GM18511 (cell line): ENCODE measurements at regions not wholly inside any gene's neighbourhood (a gene's known extent, or its start where the extent isn't known, plus 50 kb on each side); places are given as distances from the start of the nearest gene placed in this dataset.

ENCODE experiments used
- ATAC-seq: cut with Tn5 transposase; IDR thresholded peaks from one replicate; pipeline ENCODE4 v1.9.1; 2021; ENCODE audit warnings: mild to moderate bottlenecking, moderate library complexity; ENCODE audit not compliant: unreplicated experiment

DNA sequence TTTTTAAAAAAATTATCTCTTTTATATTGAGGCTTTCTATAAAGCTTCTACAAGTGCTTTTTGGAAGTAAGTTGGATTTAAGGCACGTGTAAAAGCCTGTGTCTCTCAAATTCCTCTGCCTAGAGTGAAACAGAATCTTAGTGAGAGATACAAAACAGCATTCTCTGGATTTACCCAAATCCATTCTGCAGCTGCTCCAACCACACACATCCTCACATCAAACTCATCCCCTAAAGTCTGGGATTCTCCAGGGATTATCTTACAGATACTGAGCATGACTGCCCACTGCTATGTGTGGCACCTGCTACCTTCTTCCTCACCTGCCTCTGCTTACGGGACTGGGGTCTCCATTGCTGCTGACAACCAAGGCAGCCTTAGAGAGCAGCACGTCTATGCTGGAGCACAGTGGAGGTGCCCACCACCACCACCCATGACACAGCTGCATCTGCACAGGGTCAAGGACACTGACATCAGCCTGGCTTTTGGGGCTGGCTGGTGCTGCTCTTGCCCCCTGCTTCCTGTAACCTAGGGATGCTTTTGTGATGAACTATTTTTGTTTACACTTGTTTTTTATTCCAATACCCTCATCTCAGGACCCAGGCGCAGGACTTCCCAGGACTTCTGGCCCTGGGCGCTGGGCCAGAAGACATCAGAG, 139.2 kb upstream of the NAMPT start:
- ATAC-seq, result no peak

DNA sequence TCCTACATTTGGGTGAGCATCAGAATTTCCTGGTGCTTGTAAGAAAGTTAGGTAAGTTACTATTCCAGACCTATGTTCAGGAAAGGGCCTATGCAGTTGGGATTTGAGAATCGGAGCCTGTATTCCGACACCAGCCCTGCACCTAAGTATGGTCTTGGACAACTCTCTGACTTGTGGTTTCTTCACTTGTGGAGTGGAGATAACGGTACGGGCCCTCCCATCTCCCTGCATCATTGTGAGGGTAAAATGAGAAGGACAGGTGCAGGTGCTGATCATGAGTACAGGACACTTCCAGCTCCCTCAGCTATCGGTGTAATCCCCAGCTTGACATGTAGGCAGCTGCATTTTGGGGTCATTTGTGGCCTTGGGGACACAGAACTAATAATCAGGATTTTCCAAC, 138.3 kb upstream of the NAMPT start:
- ATAC-seq, result no peak

DNA sequence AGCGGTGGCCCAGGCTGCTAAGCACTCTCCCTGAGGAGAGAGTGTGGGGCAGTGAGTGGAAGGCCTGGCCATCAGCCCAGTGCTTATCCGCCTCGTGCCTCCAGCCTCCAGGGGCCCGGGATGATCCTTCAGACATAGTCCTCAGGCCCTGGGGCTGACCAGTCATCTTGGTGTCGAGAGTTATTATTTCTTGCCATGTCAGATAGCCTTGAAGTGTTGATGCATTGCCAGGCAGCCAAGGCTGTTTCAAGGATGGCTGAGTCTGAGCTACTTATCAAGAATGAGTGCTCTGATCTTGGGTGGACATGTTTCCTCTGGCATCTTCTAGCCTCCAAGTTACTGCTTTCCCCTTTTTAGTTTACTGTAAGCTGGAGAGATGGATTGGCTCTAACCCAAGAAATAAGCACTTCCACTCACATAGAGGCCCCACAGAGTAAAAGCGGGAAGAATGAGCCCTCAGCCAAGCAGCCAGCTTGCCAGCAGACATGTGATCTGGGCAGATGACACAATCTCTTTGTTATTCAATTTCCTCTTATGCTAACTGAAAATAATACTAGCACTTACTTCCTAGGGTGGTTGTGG, 136.5 kb upstream of the NAMPT start:
- no peak for ATAC-seq

- ATAC-seq, result no peak
These were observed 136.0 kb upstream of the NAMPT start for GRCh38 chr7:106420736-106421135.

DNA sequence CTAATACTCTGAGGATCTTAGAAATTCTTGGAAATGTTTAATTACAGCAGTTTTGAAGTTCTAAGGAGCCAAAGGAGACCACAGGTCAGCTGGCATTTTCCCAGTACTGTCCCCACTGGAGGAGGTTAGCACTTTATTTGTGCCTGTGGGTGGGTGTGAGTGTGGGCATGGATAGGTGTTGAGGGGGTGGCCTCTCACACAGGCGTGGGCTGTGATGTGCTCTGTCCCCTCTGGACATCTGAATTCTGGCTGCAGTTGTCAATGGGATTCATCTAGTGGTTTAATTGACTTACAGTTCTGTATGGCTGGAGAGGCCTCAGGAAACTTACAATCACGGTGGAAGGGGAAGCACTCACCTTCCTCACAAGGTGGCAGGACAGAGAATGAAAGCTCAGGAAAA, 135.4 kb upstream of the NAMPT start:
- ATAC-seq, result no peak

- ATAC-seq, result no peak
These were observed 134.8 kb upstream of the NAMPT start for GRCh38 chr7:106419455-106420182.

- no peak for ATAC-seq
These were observed 133.7 kb upstream of the NAMPT start for GRCh38 chr7:106418526-106418925.

GRCh38 chr7:106418094-106418493, 133.3 kb upstream of the NAMPT start:
- ATAC-seq, result no peak

DNA sequence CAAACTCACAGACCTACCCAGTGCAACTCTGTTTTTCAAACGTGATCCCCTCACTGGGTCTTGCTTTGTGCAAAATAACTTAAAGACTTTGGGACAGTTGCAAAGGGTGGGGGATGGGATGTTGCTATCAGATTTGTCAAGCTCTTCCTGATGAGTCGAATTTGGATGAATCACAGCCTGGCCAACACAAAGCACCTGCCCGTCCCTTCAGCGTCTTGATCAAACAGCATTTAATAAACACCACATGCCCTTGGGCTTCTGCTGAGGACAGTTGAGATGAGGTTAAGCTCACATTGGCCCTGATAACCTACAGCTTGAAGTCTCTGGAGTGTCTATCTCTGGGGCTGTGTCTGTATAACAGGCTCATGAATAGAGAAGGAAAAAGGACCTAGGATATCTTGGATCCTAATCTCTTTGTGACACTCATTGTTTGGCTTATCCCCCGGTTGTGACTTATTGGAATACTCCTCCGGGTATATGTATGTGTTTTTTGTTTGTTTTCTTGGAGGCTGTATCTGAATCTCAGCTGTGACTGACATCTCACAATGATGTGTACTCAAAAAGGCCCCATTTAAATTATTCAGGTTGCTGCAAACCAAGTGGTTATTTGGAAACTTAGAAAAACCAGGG, 132.6 kb upstream of the NAMPT start:
- no peak for ATAC-seq

DNA sequence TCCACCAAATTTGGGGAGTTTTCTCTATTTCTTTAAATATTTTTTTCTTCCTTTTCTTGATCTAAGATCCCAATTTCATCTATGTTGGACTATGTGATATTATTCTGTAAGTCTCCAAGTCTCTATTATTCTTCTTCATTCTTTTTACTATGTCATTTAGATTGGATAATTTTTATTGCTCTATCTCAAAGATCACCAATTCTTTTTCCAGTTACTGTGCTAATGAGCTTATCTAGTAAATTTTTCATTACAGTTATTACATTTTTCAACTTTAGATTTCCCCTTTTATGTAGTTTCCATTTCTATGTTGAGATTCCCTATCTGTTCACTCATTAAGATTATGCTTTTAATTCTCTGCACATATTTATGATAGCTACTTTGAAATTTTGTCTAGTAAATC, 131.6 kb upstream of the NAMPT start:
- ATAC-seq, result no peak

- no peak for ATAC-seq
These were observed 130.7 kb upstream of the NAMPT start for GRCh38 chr7:106415433-106415832.

DNA sequence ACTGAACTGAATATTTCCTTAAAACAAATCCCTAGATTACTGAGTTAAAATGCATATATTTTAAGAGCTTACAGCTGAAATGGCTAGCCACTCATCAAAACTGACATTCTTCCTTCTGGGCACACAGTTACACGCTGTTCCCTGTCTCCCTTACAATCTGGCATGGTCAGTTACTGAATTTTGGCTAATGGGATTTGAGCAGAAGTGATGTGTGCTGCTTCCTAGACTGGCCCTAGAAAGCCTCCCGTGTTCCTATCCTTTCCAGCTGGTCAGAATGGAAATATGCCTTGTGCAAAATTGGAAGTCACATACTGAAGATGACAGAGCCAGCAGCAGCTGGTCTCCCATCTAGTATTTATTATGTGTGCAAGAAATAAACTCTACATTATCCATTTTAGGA, 128.7 kb upstream of the NAMPT start:
- ATAC-seq, result no peak

GRCh38 chr7:106405697-106406141, 120.9 kb upstream of the NAMPT start:
- ATAC-seq, result peak; percentile 75

DNA sequence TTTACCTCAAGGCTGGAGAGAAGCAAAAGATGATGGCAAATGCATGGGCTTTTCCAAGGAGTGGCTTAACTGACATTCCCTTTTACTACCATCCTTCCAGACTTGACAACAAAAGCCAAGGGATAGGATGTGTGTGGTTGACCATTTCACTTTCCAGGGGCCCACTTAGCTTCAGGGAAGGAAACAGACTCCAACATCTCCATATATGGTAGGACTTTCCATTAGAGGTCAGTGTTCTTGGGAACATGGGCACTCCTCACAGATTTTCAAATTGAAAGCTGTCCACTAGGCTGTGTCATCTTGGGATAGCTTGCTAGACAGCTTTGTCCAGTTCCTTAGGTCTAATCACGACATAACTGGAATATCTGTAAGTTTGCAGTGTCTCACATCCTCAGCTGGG, 118.1 kb upstream of the NAMPT start:
- ATAC-seq, result no peak

DNA sequence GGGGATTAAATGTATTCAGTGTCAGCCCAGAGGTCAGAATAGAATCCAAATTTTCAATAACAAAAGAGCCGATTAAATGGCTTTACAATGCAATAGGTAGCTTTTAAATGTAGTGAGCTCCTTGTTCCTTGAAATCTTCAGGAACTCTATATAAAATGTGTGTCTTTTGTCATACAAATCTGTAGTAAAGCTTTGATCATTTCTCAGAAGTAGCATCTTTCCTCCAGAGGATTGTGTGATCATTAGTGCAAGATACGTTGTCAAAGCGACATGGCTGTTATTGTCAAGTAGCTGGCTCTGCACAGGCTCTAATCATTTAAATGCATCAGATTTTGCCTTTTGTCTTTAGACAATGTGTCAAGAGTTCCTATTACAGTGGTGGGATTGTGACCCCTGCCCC, 116.1 kb upstream of the NAMPT start:
- no peak for ATAC-seq

DNA sequence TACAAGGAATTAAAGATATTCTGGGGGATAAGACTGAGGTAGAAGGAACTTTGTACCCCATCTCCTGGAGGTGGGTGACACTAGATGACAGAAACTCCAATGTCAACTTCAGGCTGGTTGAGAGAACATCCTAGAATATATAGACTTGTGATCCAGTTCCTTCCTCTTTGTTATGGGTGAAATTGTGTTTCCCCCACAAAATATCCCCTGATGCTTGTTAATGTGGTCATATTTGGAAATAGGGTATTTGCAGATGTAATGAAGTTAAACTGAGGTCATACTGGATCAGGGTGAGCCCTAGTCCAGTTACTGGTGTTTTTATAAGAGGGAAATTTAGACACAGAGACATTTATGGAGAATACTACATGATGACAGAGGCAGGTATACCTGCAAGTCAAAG, 114.0 kb upstream of the NAMPT start:
- ATAC-seq, result no peak

DNA sequence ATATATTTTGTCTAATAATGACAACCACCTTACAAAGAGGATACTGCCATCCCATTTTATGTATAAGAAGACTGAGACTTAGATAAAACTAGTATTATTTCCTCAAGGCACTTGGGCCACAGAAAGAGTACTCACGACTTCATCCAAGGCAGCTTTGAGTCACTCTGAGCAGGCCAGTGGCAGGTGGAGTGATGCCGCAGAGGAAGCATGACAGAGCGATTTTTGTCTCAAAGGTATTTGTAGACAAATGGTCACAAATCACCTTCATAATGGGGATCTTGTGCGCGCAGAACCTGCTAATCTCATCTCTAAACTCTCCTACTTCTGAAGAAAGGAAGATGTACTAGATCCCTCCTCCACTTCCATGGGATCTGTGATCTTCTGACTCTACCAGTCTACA, 113.2 kb upstream of the NAMPT start:
- ATAC-seq, result no peak

- ATAC-seq, result no peak
These were observed 109.7 kb upstream of the NAMPT start for GRCh38 chr7:106394526-106394925.

- no peak for ATAC-seq
These were observed 108.9 kb upstream of the NAMPT start for GRCh38 chr7:106393564-106394251.

DNA sequence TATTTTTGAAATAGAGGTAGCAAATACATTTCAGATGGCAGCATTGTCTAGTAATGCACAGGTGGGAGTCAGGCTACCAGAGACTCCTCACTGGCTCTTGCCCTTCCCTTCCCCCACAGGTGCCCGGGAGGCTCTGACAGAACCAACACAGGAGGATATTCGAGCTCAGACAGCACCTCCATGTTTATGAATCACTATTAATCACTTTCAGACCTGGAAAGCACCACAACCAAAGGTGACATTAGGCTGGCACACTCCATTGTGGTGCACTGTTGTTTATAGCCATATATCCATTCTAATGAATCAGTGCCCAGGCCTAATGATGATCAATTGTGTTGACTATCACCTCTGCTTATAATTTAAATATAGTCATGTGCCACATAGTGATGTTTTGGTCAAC, 107.8 kb upstream of the NAMPT start:
- ATAC-seq, result no peak

- no peak for ATAC-seq
These were observed 107.4 kb upstream of the NAMPT start for GRCh38 chr7:106392144-106392543.
